Fibroblast of gingiva (primary cell): ENCODE measurements at regions not wholly inside any gene's neighbourhood (a gene's known extent, or its start where the extent isn't known, plus 50 kb on each side); places are given as distances from the start of the nearest gene placed in this dataset.
A peak's percentile ranks its signal among the peaks of the same experiment; 100 is the strongest.

Experiments used
- DNase-seq: peaks from one replicate; pipeline ENCODE4 v3.0.0-alpha.2; 2011; ENCODE audit warnings: low read depth

GRCh38 chr1:58862728-58863385 is 79.0 kb upstream of the JUN start:
- DNase-seq = no peak

DNA sequence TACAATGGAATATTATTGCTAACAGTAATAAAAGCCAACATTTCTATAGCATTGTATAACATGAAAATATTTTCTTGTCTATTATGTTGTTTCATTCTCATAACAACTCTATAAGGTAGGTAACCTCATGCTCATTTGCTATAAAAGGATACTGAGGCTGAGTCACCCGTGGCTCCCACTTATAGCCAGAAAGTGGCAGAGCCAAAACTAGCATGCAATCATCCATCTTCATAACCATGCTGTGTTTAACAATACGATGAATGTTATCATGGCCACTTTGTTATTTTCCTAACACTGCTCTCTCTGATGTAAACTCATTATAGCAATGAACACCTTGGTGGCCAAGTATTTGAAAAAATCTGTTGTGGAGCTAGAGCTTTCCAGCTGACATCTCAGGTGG is 80.8 kb upstream of the JUN start:
- no peak for DNase-seq

- no peak for DNase-seq
These were observed 82.7 kb upstream of the JUN start for GRCh38 chr1:58866578-58866977.

DNA sequence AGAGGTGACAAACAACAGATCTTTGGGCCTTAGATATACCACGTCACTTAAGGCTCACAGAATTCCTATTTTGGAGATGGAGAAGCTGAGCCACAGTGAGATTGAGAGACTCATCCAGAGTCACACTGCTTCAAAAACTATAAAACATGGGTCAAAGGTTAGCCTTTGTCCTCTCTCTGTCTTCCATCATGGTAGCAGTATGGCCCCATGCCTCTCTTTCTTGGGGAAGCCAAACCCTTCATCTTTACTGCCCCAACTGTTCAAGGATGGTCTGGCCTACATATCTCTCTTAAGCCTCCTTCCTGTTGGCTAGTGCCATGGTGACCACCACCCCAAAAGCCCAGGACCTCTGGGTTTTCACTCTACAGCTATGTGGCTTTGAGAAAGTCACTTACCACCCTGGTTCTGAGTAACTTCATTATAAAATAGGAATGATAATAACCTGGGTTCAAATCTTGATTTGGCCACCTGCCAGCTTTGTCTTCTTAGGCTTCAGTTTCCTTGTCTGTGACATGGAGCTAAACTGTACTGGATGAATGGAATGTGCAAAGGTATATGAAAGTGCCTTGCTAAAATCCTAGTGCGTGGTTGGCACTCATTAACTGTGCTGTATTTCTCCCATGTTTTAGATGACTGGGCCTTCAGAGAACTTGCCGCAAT is 85.9 kb upstream of the JUN start:
- no peak for DNase-seq

DNA sequence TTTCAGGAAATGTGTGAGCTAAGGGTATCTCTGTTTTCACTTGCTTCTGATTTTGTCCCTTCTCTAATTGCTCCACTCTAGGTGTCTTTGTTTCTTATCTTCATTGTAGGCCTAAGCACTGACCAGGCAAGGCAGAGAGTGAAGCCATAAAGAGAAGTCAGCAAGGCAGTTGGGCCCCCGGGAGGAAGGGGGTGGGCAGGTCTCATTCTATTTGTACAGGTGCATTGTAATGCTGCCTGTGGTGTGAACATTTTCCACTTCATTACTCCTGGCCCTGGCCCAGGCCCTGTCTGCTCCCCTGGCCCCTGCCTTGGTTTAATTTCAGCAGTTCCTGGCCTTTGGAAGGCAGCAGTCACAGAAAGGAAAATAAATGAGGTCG is 86.4 kb upstream of the JUN start:
- DNase-seq = no peak

GRCh38 chr1:58874342-58874741 is 90.5 kb upstream of the JUN start:
- no peak for DNase-seq

DNA sequence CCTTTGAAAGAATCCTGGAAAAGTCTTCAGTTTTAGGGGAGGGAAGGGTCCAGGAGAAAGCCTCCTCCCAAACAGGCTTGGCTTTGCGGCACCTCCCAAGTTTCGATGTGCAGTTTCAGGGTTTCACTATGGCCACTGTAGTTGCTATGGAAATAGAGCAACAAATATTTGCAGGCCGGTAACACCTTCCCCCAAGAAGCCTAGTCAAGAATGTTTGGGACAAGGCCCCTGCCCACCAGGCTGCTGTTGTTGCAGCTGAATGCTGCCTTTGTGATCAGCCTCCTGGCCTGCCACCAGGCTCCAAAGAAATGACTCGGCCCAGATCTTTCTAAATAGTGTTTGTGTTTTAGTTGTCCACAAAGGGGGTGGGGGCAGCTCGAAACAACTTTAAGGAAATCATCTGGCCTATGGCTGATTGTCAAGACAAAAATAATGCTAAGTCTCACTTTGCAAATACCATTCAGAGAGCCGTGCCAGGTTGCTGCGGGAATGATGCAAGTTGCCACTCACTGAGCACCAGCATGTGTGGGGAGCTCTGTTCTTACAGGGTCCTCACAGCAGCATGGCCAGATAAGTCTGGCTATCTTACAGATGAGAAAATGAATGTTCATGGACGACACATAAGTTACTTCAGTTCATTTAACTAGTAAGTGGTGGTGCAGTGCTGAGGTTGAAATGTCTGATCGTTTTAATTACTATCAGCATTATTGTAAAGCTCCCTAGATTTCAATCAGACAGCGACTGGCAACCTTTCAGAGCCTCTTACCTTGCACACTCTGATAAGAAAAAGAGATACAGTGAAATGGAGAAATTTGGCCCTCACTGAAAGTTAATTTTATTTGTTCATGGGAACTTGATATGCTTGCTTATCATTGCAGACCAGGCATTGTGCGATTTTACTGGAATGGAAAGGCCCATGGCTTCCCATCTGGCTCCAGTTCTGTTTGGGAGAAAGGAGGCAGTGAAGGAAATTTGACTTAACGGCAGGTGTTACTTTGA is 91.2 kb upstream of the JUN start:
- peak; percentile 76 for DNase-seq

DNA sequence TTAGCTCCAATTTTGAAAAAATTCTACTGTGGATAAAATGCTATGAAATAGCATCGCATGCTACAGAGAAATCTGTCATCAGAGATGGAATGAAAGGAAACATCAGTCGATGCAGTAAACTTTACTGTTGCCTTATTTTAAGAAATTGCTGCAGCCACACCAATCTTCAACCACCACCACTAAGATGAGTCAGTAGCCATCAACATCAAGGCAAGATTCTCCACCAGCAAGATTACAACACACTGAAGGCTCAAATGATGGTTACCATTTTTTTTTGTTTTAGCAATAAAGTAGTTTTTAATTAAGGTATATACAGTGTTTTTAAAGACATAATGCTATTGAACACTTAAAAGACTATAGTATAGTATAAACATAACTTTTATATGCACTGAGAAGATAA is 95.6 kb upstream of the JUN start:
- no peak for DNase-seq

DNA sequence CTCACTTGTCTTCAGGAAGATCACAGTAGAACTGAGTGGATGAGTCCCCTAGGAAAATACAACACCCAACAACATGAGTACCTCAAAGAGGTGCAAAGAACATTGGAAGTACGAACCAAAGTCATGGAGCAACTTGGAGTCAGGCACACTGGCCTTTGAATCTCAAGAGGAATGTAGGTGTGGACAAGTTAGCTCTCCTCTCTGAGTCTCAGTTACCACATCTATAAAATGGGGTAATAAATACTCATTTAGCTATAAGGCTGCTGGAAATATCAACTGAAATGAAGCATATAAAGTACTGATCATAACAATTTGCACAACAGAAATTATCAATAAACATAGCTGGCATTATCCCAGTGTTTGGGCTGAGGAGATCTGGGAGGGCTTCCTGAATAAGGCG is 96.7 kb upstream of the JUN start:
- no peak for DNase-seq

DNA sequence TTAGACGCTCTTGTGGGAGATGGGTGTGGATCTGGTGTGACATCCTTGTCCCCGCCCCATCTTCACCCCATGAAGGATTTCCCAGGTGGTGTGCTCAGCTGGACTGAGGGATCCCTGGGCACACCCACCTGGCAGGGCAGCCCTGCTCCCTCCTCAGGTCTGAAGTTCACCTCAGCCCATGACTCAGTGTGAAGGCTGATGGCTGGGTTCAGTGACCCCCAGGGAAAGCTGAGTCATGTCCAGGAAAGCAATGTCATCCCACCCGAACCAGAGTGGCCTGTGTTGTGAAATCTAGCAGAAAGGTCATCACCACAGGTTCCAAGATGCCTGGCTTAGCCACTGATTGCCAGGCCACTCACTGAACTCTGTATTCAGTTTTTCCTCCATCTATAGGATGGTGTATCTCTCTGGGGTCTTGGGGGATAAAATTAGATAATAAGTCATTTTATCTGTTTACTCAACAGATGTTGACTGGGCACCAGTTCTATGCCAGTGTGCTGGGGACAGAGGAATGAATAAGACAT is 97.7 kb upstream of the JUN start:
- peak; percentile 76 for DNase-seq

GRCh38 chr1:58882322-58882948 is 98.6 kb upstream of the JUN start:
- DNase-seq = no peak

DNA sequence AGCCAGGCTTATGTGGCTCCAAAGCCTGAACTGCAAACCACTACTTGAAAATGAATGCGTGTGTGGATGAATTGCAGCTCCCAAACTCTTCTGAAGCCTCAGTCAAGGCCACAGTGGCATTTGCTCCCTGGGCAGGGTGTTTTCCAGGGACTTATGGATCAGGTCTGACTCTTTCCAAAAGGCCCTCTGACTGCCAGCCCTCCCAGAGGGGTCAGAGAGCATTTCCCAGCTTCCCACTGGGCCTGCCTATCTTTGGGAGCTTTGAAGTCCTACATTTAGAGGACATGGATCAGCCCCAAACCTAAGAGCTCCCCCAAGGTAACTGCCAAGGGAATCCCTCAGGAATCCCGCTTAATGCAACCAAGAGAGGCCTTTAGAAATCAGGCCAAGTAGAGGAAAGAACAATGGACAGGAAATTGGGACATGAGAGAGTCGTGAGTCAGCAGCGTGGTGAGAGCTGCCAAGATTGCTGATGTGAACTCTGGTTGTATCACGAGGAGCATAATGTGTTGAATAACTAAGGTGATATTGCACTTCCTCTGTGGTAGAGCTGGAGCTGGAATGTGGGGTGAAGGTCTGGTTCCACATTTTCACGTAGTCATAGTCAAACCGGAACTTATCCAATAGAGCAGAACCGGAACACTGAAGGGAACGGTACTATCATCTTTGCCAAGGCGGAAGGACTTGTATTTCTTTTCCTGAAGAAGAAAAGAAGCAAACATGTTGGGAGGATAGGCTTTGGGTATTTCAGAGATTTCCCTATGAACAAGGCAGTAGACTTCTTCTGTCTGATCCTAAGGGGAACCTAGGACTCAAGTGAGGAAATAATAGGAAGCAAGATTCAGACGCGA is 99.4 kb upstream of the JUN start:
- peak; percentile 96 for DNase-seq

- DNase-seq = no peak
These were observed 100.1 kb upstream of the JUN start for GRCh38 chr1:58883888-58884482.

DNA sequence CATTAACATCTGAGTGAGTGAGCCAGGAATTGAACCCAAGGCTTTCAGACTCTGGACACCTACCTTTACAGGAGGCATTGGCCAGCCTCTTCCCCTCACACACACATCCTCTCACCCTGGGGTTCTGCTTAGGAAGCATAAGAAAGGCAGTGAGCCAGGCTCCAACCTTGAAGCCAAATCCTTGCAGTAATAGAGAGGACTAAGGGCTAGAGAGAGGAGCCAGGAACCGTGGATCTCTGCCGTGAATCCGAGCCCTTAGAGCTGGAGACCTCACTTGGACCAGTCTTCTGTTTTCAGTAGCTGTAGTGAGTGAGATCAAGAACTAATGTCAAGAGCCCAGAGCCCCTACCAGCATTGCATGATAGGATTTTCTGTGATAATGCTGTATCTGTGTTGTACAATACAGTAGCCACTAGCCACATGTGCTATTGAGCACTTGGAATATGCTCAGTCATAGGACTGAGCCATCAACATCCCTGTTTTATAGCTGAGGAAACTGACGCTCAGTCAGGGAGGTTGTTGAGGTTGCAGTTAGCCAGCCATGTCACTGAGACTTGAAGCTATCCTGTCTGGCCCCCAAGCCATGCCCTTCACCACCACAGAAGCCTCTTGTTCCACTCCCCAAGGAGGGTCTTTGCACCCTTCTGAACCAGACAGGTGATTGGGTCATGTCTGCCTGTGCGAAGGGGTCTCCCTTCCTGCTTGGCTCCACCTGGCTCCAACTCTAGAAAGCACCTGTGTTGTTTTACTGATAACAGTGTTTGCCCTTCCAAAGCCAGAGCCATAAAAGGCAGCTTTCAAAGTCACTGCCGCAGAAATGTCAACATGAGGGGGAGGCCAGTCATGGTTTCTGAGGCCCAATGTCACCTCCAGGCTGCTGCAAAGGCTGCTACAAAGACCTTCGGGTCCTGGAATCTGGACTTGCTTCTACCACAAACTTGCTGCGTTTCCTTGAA is 101.1 kb upstream of the JUN start:
- DNase-seq = no peak

GRCh38 chr1:58885998-58886397 is 102.2 kb upstream of the JUN start:
- DNase-seq = peak; percentile 50

- peak; percentile 70 for DNase-seq
These were observed 102.8 kb upstream of the JUN start for GRCh38 chr1:58886611-58887010.

GRCh38 chr1:58887059-58887458 is 103.2 kb upstream of the JUN start:
- DNase-seq = peak; percentile 90

- no peak for DNase-seq
These were observed 105.0 kb upstream of the JUN start for GRCh38 chr1:58888833-58889232.

DNA sequence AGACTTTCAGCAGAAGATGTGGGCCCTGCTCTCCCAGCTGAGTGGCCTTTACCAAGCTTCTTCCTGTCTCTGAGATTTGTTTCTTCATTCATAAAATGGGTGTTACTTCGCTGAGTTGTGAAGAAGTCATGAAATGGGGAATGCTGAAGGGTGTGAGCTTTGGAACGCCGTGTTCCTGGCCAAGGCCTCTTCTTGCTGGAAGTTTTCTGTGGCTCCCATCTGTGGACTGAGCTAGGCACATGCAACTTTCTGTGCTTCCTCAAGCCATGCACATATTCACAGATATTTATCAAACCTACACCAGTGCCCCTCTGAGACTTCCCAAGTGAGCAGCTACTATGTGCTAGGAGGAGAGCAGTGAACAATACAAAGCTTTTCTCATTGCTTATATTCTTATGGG is 106.3 kb upstream of the JUN start:
- no peak for DNase-seq

- no peak for DNase-seq
These were observed 106.8 kb upstream of the JUN start for GRCh38 chr1:58890609-58891008.
